PC-3 (cell line): ENCODE measurements at regions not wholly inside any gene's neighbourhood (a gene's known extent, or its start where the extent isn't known, plus 50 kb on each side); places are given as distances from the start of the nearest gene placed in this dataset.

ENCODE experiments used
- CTCF ChIP-seq: fragments of 300-600 bp; sonication (generic); conservative IDR thresholded peaks from 2 replicates; pipeline ENCODE4 v1.5.1; 2017; ENCODE audit warnings: antibody characterized with exemption, low read depth, mild to moderate bottlenecking, low read length
- EZH2phosphoT487 ChIP-seq: fragments of 300-600 bp; sonication (generic); IDR thresholded peaks from 2 replicates; pipeline ENCODE4 v1.6.1; 2018; ENCODE audit warnings: mild to moderate bottlenecking, antibody characterized with exemption, low read length, borderline replicate concordance

- TF ChIP-seq CTCF (no peak), EZH2phosphoT487 (no peak)
Measured at GRCh38 chr4:163614866-163615265, 120.4 kb downstream of the TMA16 start.
